Hepatic stellate cell (primary cell): ENCODE measurements at regions not wholly inside any gene's neighbourhood (a gene's known extent, or its start where the extent isn't known, plus 50 kb on each side); places are given as distances from the start of the nearest gene placed in this dataset.
A peak's percentile ranks its signal among the peaks of the same experiment; 100 is the strongest.
"Not testable (repeated sequence)": the region's sequence is repeated elsewhere in the genome, so short reads cannot be mapped to it uniquely, and the experiment has no call there.

ENCODE experiments used
- DNase-seq: peaks from one replicate; pipeline ENCODE4 v3.0.0; 2011; ENCODE audit warnings: low spot score

GRCh38 chr14:56422221-56422620 lies 157.4 kb upstream of the TMEM260 start:
- no peak for DNase-seq

GRCh38 chr14:56422703-56423213 lies 156.8 kb upstream of the TMEM260 start:
- DNase-seq, result peak; percentile 61

- DNase-seq, result no peak
Measured at GRCh38 chr14:56423544-56423943, 156.1 kb upstream of the TMEM260 start.

- no peak for DNase-seq
Measured at GRCh38 chr14:56431013-56431412, 148.6 kb upstream of the TMEM260 start.

DNA sequence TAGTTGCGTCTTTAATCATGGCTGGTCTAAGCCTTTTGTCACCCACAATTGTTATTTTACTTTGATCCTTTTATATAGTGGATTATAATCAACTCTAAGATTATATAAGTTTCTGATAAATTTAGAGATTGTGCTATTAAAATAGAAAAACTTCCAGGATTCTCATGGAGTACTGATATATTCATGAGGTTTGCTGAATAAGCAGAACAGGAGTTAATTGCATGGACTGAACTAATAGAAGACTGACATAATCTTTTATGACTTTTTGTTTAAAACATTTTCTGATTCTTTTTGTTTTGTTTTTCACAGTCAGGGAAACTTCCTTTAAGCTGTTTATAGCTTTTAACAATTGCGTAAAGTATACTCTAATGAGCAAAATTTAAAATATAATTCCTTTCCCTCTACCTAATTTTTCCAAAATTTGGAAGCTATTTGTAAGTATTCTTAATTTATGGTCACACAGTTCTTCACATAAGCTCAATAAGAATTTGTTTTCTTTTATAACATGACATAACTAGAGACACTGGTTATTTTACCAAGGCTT lies 129.9 kb upstream of the TMEM260 start:
- no peak for DNase-seq

DNA sequence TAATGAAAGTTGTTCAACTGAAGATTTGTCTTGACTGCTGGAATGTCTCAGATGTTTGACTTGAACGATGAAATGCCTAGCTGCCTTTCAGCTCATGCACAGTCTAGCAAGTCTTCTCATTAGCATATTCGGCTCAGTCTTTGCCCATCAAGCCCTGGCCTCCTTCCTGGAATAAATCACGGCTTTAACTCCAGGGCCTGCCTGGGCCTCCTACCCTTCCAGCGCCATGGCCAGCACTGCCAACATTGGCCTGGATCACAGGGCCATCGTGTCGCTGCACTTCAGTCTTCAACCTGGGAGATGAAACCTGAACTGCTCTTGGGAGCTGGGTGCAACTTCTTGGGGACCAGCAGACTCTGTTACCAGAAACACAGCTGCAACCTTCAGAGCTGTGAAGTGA lies 126.7 kb upstream of the TMEM260 start:
- no peak for DNase-seq

DNA sequence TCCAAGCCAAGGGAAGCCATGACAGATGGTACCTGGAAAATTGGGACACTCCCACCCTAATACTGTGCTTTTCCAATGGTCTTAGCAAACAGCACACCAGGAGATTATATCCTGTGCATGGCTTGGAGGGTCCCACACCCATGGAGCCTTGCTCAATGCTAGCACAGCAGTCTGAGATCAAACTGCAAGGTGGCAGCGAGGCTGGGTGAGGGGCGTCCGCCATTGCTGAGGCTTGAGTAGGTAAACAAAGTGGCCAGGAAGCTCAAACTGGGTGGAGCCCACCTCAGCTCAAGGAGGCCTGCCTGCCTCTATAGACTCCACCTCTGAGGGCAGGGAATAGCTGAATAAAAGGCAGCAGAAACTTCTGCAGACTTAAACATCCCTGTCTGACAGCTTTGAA lies 124.9 kb upstream of the TMEM260 start:
- DNase-seq, result not testable (repeated sequence)

DNA sequence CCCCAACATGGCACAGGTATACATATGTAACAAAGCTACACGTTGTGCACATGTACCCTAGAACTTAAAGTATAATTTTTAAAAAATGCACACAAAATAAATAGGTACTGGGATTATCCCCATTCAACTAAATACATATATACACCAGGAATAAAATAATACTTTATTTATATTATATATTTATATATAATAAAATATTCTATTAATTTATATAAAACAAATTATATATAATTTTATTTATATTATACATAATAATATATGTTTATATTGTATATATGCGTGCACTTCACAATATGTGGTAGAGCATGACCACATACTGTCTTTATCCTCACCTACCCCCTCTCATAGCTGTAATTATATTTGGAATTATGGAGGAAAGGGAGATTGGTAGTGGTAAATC lies 119.1 kb upstream of the TMEM260 start:
- DNase-seq, result no peak

DNA sequence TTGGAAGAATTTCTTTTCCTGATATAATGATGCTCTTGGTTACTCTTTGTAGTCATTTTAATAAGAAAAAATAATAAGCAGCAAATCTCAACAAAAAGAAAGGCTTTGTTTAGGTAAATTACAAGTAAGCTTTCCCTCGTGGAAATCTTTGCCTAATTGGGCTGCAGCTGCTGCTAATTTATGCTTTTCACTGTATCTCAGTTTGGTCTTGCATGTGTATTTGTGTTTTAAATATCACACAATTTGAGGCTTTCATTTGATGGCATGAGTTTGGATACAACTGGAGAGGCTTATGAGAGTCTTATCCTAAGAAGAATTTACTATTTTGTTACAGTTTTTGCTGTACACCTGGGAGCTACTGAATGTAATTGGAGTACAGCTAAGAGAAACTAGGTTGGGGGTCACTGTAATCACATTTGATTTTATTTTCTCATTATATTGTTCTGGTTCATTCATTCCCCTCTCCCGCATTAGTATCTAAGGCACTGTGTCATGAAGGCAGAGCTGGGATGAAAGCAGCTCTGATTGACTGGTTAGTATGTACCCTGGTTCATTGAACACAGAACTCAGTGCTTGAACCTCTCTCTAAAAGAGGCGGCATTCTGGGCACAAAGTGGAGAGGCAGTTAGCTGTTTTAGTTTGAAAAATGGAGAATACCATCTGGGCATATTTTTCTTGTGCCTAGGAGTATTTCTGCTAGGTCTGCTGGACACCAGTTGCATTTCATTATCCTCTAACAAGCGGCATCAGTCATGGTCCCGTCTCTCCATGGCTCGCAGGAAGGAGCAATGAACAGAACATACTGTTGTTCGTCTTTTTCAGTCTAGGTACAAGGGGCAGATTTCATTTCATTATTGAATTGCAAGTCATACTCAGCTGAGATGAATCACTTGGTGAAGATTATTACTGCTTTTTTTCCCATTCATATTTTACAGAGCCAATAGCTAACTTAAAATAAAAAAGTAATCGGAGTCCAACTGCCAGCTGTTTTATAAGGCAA lies 118.0 kb upstream of the TMEM260 start:
- no peak for DNase-seq

GRCh38 chr14:56463271-56463890 lies 116.2 kb upstream of the TMEM260 start:
- DNase-seq, result no peak

GRCh38 chr14:56471056-56471455 lies 108.5 kb upstream of the TMEM260 start:
- DNase-seq, result no peak

GRCh38 chr14:56474419-56475022 lies 105.1 kb upstream of the TMEM260 start:
- DNase-seq, result peak; percentile 27

DNA sequence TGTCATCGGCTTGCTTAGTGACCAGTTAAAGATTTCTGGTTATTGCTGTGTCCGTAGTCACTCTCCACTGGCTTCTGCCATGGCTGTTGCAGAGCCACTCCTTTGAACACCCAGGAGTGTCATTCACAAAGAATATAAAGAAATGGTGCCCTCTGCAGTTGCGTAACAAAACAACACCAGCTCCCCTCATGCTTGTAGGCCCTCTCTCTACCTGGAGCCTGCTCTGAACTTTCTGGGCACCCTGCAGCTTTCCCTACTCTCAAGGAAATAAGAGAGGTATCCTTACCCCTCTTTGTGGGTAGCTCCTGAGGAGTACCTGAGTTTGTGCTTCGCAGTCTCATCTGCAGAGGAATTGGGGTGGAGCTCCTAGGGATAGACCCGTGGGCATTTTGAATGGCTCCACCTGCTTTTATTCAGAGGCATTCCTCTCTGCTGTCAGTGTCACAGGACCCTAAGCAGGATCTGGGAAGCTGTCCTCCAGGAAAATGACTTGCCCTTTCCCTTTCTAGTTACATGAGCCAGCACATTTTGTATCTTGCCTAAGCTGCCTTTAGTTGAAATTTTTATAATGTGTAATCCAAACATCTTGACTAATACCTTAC lies 97.2 kb upstream of the TMEM260 start:
- DNase-seq, result no peak

GRCh38 chr14:56487090-56487667 lies 92.4 kb upstream of the TMEM260 start:
- no peak for DNase-seq

DNA sequence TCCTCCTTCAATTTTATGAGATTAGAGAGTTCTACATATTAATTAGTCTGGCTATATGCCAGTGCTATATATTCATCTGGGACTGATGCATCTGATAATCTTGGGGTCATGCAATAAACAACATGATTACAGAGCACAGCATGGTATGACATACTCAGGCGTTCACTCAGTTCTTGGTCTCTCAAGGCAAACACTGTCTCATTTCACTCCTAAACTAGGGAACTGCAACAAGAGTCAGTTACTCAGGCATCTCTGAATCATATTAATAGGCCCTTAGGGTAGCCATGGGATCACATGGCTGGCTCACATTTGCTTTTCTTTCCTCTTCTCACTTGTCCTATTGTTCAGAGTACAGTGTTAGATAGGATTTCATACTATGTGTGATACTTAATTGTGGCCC lies 91.8 kb upstream of the TMEM260 start:
- no peak for DNase-seq

GRCh38 chr14:56488306-56488705 lies 91.3 kb upstream of the TMEM260 start:
- DNase-seq, result no peak

DNA sequence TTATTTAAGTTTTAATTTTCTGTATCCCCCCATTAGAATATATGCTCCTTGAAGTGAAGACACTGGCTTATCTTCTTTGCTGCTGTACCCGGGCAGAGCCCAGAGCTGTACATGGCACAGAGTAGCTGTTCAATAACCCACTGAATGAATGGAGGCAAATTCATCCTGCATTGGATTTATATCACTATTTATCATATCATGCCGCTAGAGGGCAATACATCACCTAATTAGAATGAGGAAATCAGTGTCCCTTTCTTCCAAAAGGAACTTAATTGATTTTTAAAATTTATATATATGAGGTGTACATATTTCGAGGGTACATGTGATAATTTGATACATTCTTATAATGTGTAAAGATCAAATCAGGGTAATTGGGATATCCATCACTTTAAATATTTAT lies 89.2 kb upstream of the TMEM260 start:
- DNase-seq, result no peak

DNA sequence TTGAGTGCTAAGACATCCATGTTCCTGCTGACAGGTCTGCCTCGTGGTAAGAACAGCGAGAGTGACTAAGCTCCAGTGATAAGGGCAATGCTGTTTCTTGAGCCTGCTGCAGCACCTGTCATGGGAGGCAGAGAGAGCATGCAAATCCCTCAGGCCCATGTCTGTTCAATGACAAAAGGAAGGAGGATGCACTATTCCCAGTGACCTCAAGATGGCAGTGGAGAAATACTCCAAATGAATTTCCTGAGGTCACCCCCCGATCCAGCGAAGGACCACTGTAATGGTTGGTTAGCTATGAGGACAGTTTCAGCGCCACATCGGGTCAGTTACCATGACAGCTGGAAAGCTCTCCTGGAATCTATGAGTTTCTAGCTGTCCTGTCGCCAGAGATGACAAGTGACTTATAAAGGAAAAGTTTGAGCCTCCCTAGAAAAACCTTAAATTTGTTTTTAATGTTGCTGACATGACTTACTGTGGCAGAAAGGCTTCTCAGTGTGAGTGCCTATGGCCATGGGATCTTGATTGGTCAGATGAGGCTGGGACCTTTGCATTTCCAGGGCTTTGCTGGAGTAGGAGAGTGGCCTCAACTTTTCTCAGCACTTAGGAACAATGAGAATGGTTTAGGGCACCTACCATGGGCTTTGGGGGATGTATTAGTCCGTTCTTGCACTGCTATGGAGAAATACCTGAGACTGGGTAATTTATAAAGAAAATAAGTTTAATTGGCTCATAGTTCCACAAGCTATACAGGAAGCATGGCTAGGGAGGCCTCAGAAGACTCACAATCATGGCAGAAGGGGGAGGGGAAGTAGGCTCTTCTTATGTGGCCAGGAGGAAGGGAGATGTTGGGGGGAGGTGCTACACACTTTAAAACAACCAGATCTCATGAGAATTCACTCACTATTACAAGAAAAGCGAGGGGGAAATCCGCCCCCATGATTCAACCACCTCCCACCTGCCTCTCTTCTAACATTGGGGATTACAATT lies 88.0 kb upstream of the TMEM260 start:
- DNase-seq, result peak; percentile 18

DNA sequence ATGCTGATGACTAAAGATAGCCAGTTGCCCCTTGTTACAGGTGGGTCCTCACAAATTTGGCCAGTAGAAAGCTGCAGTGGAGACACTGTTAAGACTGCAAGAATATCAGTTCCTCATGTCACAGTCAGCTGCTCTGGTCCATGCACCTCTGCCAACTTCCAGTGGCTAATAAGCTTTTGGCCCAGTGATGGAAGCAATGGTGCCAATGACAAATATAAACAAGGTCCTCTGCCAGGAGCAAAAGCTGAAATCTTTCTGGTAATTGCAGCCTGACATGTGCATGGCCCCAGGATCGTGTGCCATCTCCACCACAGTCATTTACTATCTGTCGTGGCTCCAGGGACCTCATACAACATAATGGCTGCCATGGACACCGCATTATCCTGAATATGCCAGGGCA lies 85.4 kb upstream of the TMEM260 start:
- DNase-seq, result no peak

DNA sequence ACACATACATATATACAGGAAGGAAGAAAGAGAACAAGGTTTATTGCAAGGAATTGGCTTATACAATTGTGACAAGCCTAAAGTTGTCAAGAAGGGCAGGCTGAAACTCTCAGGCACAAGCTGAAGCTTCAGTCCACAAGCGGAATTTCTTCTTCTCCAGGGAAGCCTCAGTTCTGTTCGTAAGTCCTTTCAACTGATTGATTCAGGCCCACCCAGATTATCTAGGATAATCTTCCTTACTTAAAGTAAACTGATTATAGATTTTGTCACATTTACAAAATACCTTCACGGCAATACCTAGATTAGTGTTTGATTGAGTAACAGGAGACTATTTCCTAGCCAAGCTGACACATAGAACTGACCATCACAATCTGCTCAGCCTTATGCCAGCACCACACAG lies 81.5 kb upstream of the TMEM260 start:
- no peak for DNase-seq
